HepG2 (cell line): ENCODE measurements at regions not wholly inside any gene's neighbourhood (a gene's known extent, or its start where the extent isn't known, plus 50 kb on each side); places are given as distances from the start of the nearest gene placed in this dataset.
"Not testable (repeated sequence)": the region's sequence is repeated elsewhere in the genome, so short reads cannot be mapped to it uniquely, and the experiment has no call there.

Source experiments
- AFF4 ChIP-seq: sonication (generic); formaldehyde crosslinking; IDR thresholded peaks from 2 replicates; pipeline ENCODE4 v1.4.0; 2020; ENCODE audit warnings: missing genetic modification reagents
- BHLHE40 ChIP-seq: IDR thresholded peaks from 2 replicates; pipeline ENCODE4 v1.6.1; 2011; ENCODE audit warnings: low read length, improper control_type of control experiment
- FOXP1 ChIP-seq, 2 experiments: fragments of 450-650 bp in 1 of 2; IDR thresholded peaks; 2 replicates each; pipeline ENCODE4 v1.6.1; 2017 to 2018; ENCODE audit warnings: antibody characterized with exemption in 1 of 2
- GFI1 ChIP-seq: sonication (generic); formaldehyde crosslinking; IDR thresholded peaks from 2 replicates; pipeline ENCODE4 v1.5.0; 2020; ENCODE audit warnings: missing genetic modification reagents, mild to moderate bottlenecking, borderline replicate concordance
- HNF4G ChIP-seq, 2 experiments: sonication (generic) in 1 of 2; formaldehyde crosslinking in 1 of 2; IDR thresholded peaks; 2 replicates each; pipeline versions ENCODE4 v1.4.0 to v1.6.1; 2011 to 2020; ENCODE audit warnings: borderline replicate concordance in 2 of 2, low read depth in 2 of 2, mild to moderate bottlenecking in 2 of 2, low read length in 1 of 2, missing genetic modification reagents in 1 of 2, moderate library complexity in 1 of 2
- HNRNPUL1 ChIP-seq: fragments of 200-400 bp; formaldehyde crosslinking; IDR thresholded peaks from 2 replicates; pipeline ENCODE4 v1.6.1; 2017; ENCODE audit warnings: low read depth, mild to moderate bottlenecking, low read length, moderate library complexity
- KLF16 ChIP-seq, 2 experiments: sonication (generic) in 1 of 2; formaldehyde crosslinking in 1 of 2; IDR thresholded peaks; 2 replicates each; pipeline versions ENCODE4 v1.6.1 to v1.8.0; 2016 to 2023; ENCODE audit warnings: missing genetic modification reagents in 2 of 2, missing compliant biosample characterization in 1 of 2
- SP2 ChIP-seq: sonication (generic); formaldehyde crosslinking; IDR thresholded peaks from 2 replicates; pipeline ENCODE4 v1.5.1; 2020; ENCODE audit warnings: mild to moderate bottlenecking, missing genetic modification reagents
- SRF ChIP-seq: IDR thresholded peaks from 2 replicates; pipeline ENCODE4 v1.6.1; 2011; ENCODE audit warnings: mild to moderate bottlenecking, low read depth, low read length, moderate library complexity
- YY1 ChIP-seq: IDR thresholded peaks from 2 replicates; pipeline ENCODE4 v1.6.1; 2011; ENCODE audit warnings: low read length, low read depth, moderate library complexity, mild to moderate bottlenecking; ENCODE audit not compliant: insufficient read depth, insufficient replicate concordance
- ZBTB42 ChIP-seq: sonication (generic); formaldehyde crosslinking; IDR thresholded peaks from 2 replicates; pipeline ENCODE4 v1.5.0; 2020; ENCODE audit warnings: mild to moderate bottlenecking, missing genetic modification reagents
- ZNF737 ChIP-seq: sonication (generic); formaldehyde crosslinking; IDR thresholded peaks from 2 replicates; pipeline ENCODE4 v1.5.0; 2020; ENCODE audit warnings: missing genetic modification reagents, mild to moderate bottlenecking, borderline replicate concordance
- TF ChIP-seq, protein P1 (sequence below): sonication (generic); formaldehyde crosslinking; IDR thresholded peaks from 2 replicates; pipeline ENCODE4 v1.4.0; 2020; ENCODE audit warnings: missing genetic modification reagents

- TF ChIP-seq, protein P1, sequence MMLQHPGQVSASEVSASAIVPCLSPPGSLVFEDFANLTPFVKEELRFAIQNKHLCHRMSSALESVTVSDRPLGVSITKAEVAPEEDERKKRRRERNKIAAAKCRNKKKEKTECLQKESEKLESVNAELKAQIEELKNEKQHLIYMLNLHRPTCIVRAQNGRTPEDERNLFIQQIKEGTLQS: not testable (repeated sequence)
- not testable (repeated sequence) for TF ChIP-seq SP2 (CRISPR knock-in tag); KLF16 (CRISPR knock-in tag; IDR thresholded peaks at IDR 0.05); BHLHE40; YY1; HNF4G (IDR thresholded peaks at IDR 0.05; ENCODE audit: borderline replicate concordance, low read depth, low read length); HNF4G (CRISPR knock-in tag; IDR thresholded peaks at IDR 0.05; ENCODE audit: borderline replicate concordance, low read depth); HNRNPUL1; SRF; GFI1 (CRISPR knock-in tag); ZNF737 (CRISPR knock-in tag); ZBTB42 (CRISPR knock-in tag); FOXP1 (IDR thresholded peaks at IDR 0.05); FOXP1 (CRISPR knock-in tag; IDR thresholded peaks at IDR 0.05); AFF4 (CRISPR knock-in tag)
Measured at GRCh38 chr10:78102593-78102992, 68.9 kb downstream of the RPS24 start.
